ENCODE measurements at regions not wholly inside any gene's neighbourhood (a gene's known extent, or its start where the extent isn't known, plus 50 kb on each side); places are given as distances from the start of the nearest gene placed in this dataset.

- DNase-seq: no peak
- Mint-ChIP-seq H3K4me3 (no peak overlapping the region), H3K9me3 (peaks cover 22% of the 10 kb centered on the region), H3K27me3 (no peaks in the 10 kb centered on the region), H3K36me3 (ENCODE audit: low read depth) (no peaks in the 10 kb centered on the region), H3K27ac (no peak overlapping the region), H3K4me1 (no peaks in the 10 kb centered on the region)
- POLR2A ChIA-PET: no interaction called here
- CTCF ChIA-PET: no interaction called here
Observed at GRCh38 chr20:12327205-12327604, 409.5 kb downstream of the BTBD3 start.

DNA sequence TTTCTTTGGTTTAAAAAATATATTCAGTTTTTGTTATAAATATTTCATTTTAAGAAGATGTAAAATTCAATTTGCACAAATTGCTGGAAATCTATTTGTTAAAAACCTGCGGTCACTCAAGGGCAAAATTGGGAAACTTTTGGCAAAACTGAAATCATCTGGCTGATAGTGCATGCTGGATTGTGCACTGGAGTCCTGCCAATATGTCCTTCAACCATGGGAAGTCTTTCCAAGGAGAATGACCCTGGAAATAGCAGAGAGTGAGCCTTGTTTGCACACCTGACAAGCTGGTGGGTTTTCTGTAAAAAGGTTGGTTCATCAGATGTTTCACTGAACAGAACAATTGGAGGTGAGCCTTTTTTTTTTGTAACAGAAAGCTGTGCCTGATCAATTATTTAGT is 413.5 kb downstream of the BTBD3 start:
- DNase-seq: no peak
- no peak overlapping the region for H3K4me3 Mint-ChIP-seq
- no peaks in the 10 kb centered on the region for H3K4me1 Mint-ChIP-seq
- no peaks in the 10 kb centered on the region for H3K27me3 Mint-ChIP-seq
- peaks cover 30% of the 10 kb centered on the region for H3K9me3 Mint-ChIP-seq
- ChIA-PET CTCF (no interaction called here), POLR2A (no interaction called here)
- H3K36me3 Mint-ChIP-seq (ENCODE audit: low read depth): no peaks in the 10 kb centered on the region
- H3K27ac Mint-ChIP-seq: no peak overlapping the region

DNA sequence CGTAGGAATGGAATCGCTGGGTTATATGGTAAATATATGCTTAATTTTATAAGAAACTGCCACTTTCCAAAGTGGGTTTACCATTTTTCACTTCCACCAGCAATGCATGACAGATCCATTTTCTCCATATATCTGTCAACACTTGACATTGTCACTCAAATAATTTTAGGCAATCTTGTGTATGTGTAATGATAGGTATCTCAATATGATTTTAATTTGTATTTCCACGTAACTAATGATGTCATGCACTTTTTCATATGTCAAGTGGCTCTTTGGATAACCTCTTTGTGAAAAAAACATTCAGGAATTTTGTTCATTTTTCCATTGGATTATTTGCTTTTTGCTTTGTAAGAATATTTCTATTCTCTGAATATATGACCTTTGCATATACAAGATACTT is 419.9 kb downstream of the BTBD3 start:
- CTCF ChIA-PET: no interaction called here

GRCh38 chr20:12345978-12346377 is 428.3 kb downstream of the BTBD3 start:
- ChIA-PET CTCF (no interaction called here), POLR2A (no interaction called here)
- no peaks in the 10 kb centered on the region for H3K27me3 Mint-ChIP-seq
- no peaks in the 10 kb centered on the region for H3K36me3 Mint-ChIP-seq (ENCODE audit: low read depth)
- H3K9me3 Mint-ChIP-seq: peaks cover 18% of the 10 kb centered on the region
- no peak overlapping the region for H3K27ac Mint-ChIP-seq
- no peaks in the 10 kb centered on the region for H3K4me1 Mint-ChIP-seq
- no peak overlapping the region for H3K4me3 Mint-ChIP-seq
- DNase-seq: no peak

More for the DNA sequence above, 419.9 kb downstream of the BTBD3 start:
- Mint-ChIP-seq H3K9me3 (peaks cover 25% of the 10 kb centered on the region), H3K4me3 (no peak overlapping the region), H3K36me3 (ENCODE audit: low read depth) (no peaks in the 10 kb centered on the region), H3K4me1 (no peaks in the 10 kb centered on the region), H3K27ac (no peak overlapping the region), H3K27me3 (no peaks in the 10 kb centered on the region)
- POLR2A ChIA-PET: no interaction called here
- no peak for DNase-seq

- H3K9me3 Mint-ChIP-seq: peaks cover 9% of the 10 kb centered on the region
Observed at GRCh38 chr20:12353842-12354241, 436.1 kb downstream of the BTBD3 start.

DNA sequence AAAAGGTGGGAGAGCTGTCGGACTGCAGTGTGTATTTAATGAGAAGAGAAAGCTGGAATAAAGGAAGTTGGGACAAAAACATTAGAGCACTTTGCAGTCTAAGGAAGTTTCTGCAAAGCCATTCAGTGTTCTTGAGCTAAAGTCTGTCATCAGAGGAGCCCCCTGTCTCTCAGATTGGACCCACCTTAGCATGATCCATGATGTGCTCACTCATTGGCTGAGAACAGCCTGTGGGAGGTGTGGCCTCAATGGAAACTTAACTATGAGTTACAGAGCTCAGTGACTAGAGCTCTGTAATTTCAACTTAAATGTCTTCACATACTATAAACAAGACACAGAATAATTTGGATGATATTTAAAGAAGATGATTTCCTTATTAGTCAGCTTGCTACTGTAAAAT is 437.0 kb downstream of the BTBD3 start:
- Mint-ChIP-seq H3K27me3 (no peaks in the 10 kb centered on the region), H3K27ac (no peak overlapping the region), H3K9me3 (peaks cover 11% of the 10 kb centered on the region), H3K36me3 (ENCODE audit: low read depth) (no peaks in the 10 kb centered on the region), H3K4me3 (no peak overlapping the region), H3K4me1 (no peaks in the 10 kb centered on the region)
- ChIA-PET CTCF (no interaction called here), POLR2A (no interaction called here)
- DNase-seq: no peak

More at GRCh38 chr20:12353842-12354241, 436.1 kb downstream of the BTBD3 start:
- POLR2A ChIA-PET: no interaction called here
- no peak overlapping the region for H3K4me3 Mint-ChIP-seq
- no peaks in the 10 kb centered on the region for H3K4me1 Mint-ChIP-seq
- no peak for DNase-seq
- H3K36me3 Mint-ChIP-seq (ENCODE audit: low read depth): no peaks in the 10 kb centered on the region
- no peaks in the 10 kb centered on the region for H3K27me3 Mint-ChIP-seq
- H3K27ac Mint-ChIP-seq: no peak overlapping the region
- CTCF ChIA-PET: no interaction called here

GRCh38 chr20:12355185-12355584 is 437.5 kb downstream of the BTBD3 start:
- no peak for DNase-seq
- ChIA-PET POLR2A (no interaction called here), CTCF (no interaction called here)
- H3K27me3 Mint-ChIP-seq: no peaks in the 10 kb centered on the region
- no peak overlapping the region for H3K27ac Mint-ChIP-seq
- no peaks in the 10 kb centered on the region for H3K4me1 Mint-ChIP-seq
- H3K9me3 Mint-ChIP-seq: peaks cover 11% of the 10 kb centered on the region
- no peak overlapping the region for H3K4me3 Mint-ChIP-seq
- H3K36me3 Mint-ChIP-seq (ENCODE audit: low read depth): no peaks in the 10 kb centered on the region

- Mint-ChIP-seq H3K36me3 (ENCODE audit: low read depth) (no peaks in the 10 kb centered on the region), H3K4me3 (no peak overlapping the region), H3K27me3 (no peaks in the 10 kb centered on the region), H3K4me1 (no peaks in the 10 kb centered on the region), H3K9me3 (peaks cover 15% of the 10 kb centered on the region), H3K27ac (no peak overlapping the region)
- DNase-seq: no peak
- CTCF ChIA-PET: no interaction called here
- POLR2A ChIA-PET: no interaction called here
Observed at GRCh38 chr20:12358006-12358654, 440.4 kb downstream of the BTBD3 start.

DNA sequence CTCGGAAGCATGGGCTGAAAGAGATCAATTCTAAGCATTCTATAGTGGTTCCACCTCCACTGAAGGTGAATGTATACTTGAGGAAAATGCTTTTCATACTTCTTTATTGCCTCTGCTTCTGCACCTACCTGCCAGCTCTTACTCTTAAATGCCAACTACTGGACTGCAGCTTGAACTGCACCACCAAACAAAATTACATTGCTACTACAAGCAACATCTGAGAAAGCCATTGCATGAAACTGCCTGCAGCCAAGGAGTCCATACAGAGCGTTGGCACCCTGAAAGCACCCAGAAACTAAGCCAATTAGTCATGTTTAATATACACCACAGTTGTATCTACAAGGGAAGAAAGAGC is 440.9 kb downstream of the BTBD3 start:
- no peak overlapping the region for H3K4me3 Mint-ChIP-seq
- H3K36me3 Mint-ChIP-seq (ENCODE audit: low read depth): no peaks in the 10 kb centered on the region
- no peak overlapping the region for H3K27ac Mint-ChIP-seq
- CTCF ChIA-PET: no interaction called here
- no peaks in the 10 kb centered on the region for H3K27me3 Mint-ChIP-seq
- DNase-seq: no peak
- H3K9me3 Mint-ChIP-seq: peaks cover 16% of the 10 kb centered on the region
- H3K4me1 Mint-ChIP-seq: no peaks in the 10 kb centered on the region
- POLR2A ChIA-PET: no interaction called here

DNA sequence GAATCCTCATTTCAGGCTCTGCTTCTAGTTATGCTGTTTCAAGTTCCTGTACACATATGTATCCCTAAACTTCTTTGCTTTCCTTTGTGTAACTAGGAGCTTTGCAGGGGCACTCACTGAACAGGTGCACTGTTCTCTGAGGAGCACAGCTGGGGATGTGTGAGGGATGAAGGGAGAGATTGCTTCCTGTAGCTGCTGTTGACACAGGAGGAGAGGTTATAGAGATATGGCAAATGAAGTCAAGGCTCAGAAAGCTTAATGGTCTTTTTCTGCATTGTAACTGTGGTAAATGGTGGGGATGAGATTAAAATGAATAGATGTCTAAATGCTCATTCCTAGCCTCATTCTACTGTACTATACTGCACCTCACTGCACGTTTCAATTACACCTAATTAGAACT is 454.3 kb downstream of the BTBD3 start:
- no peaks in the 10 kb centered on the region for H3K4me1 Mint-ChIP-seq
- H3K27me3 Mint-ChIP-seq: no peaks in the 10 kb centered on the region
- POLR2A ChIA-PET: no interaction called here
- H3K36me3 Mint-ChIP-seq (ENCODE audit: low read depth): no peaks in the 10 kb centered on the region
- no peak for DNase-seq
- H3K9me3 Mint-ChIP-seq: peaks cover 4% of the 10 kb centered on the region
- no peak overlapping the region for H3K4me3 Mint-ChIP-seq
- CTCF ChIA-PET: no interaction called here
- H3K27ac Mint-ChIP-seq: no peak overlapping the region

GRCh38 chr20:12372557-12372956 is 454.9 kb downstream of the BTBD3 start:
- H3K27me3 Mint-ChIP-seq: no peaks in the 10 kb centered on the region
- ChIA-PET POLR2A (no interaction called here), CTCF (interaction anchor here (0.6 kb wide), 1 partner anchor 696 kb away, joined by 4 read pairs; no protein-coding TSS in a partner anchor)
- H3K4me3 Mint-ChIP-seq: no peak overlapping the region
- H3K9me3 Mint-ChIP-seq: peaks cover 4% of the 10 kb centered on the region
- H3K36me3 Mint-ChIP-seq (ENCODE audit: low read depth): no peaks in the 10 kb centered on the region
- DNase-seq: no peak
- H3K27ac Mint-ChIP-seq: no peak overlapping the region
- no peaks in the 10 kb centered on the region for H3K4me1 Mint-ChIP-seq

- CTCF ChIA-PET: no interaction called here
- H3K4me1 Mint-ChIP-seq: no peaks in the 10 kb centered on the region
- no peak overlapping the region for H3K27ac Mint-ChIP-seq
- no peak for DNase-seq
- no peak overlapping the region for H3K4me3 Mint-ChIP-seq
- POLR2A ChIA-PET: no interaction called here
- H3K27me3 Mint-ChIP-seq: no peaks in the 10 kb centered on the region
- H3K36me3 Mint-ChIP-seq (ENCODE audit: low read depth): no peaks in the 10 kb centered on the region
- peaks cover 16% of the 10 kb centered on the region for H3K9me3 Mint-ChIP-seq
Observed at GRCh38 chr20:12375967-12376366, 458.3 kb downstream of the BTBD3 start.

DNA sequence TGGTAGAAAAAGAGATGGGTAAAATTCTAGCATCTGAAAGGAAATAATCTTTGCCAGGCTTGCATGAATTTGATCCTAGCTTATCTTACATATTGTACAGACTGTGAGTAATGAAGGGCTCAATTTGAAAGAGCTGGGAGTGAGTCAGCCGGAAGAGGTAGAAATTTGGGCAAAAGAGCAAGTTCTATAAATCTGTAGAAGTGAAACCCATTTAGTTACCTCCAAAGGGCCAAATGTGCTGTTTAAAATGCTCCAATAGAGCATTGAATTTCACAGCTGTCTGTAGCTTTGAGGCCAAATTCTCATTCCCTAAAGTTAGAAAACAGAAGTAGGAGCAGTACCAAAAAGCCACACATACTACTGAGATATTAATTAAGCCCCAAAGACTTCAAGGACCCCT is 466.1 kb downstream of the BTBD3 start:
- CTCF ChIA-PET: no interaction called here
- POLR2A ChIA-PET: no interaction called here
- H3K36me3 Mint-ChIP-seq (ENCODE audit: low read depth): no peaks in the 10 kb centered on the region
- H3K4me3 Mint-ChIP-seq: no peak overlapping the region
- no peak for DNase-seq
- no peak overlapping the region for H3K27ac Mint-ChIP-seq
- no peaks in the 10 kb centered on the region for H3K4me1 Mint-ChIP-seq
- H3K9me3 Mint-ChIP-seq: peaks cover 15% of the 10 kb centered on the region
- no peaks in the 10 kb centered on the region for H3K27me3 Mint-ChIP-seq

DNA sequence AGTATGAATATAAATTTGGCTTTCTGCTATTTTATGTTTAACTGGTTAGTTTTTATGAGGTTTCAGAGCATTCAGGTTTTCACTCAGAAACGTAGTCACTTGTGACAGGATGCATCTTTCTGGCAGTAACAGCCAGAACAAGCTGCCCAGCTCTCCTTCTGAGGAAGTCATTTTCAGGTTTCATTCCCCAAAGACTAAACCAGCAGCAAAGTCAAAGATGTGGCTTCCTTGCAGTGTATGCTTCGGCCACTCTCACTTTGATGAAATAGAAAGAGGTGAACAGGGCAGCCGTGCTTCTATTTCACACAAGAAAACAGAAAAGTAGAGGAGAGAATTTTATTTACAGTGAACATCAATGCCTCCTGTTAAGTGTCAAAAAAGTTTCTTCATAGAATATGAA is 469.1 kb downstream of the BTBD3 start:
- CTCF ChIA-PET: no interaction called here
- Mint-ChIP-seq H3K36me3 (ENCODE audit: low read depth) (no peaks in the 10 kb centered on the region), H3K27ac (no peak overlapping the region), H3K4me1 (no peaks in the 10 kb centered on the region), H3K27me3 (no peaks in the 10 kb centered on the region), H3K4me3 (no peak overlapping the region), H3K9me3 (peaks cover 14% of the 10 kb centered on the region)
- POLR2A ChIA-PET: no interaction called here
- no peak for DNase-seq

GRCh38 chr20:12391099-12391498 is 473.4 kb downstream of the BTBD3 start:
- Mint-ChIP-seq H3K9me3 (peaks cover 22% of the 10 kb centered on the region), H3K27me3 (no peaks in the 10 kb centered on the region), H3K36me3 (ENCODE audit: low read depth) (no peaks in the 10 kb centered on the region), H3K27ac (no peak overlapping the region), H3K4me1 (no peaks in the 10 kb centered on the region), H3K4me3 (no peak overlapping the region)
- no peak for DNase-seq
- POLR2A ChIA-PET: no interaction called here
- CTCF ChIA-PET: no interaction called here

Measured in activated CD4-positive, alpha-beta memory T cell treated with anti-CD3 and anti-CD28 coated beads, Interleukin-2, amount 10 ng/mL, durations not matched to agents 7 days and 5 days (primary cell).